OCI-LY3 (cell line): ENCODE measurements at regions not wholly inside any gene's neighbourhood (a gene's known extent, or its start where the extent isn't known, plus 50 kb on each side); places are given as distances from the start of the nearest gene placed in this dataset.

Experiments used
- H2AFZ ChIP-seq: fragments of 200-600, 300-600 bp; shearing (Covaris generic); 2 replicates; pipeline ENCODE4 v1.6.0; 2014; ENCODE audit warnings: antibody characterized with exemption, low read depth, low read length
- H3K27ac ChIP-seq: fragments of 200-600, 300-600 bp; sonication (generic); 2 replicates; pipeline ENCODE4 v1.5.1; 2014; ENCODE audit warnings: mild to moderate bottlenecking, low read length, moderate library complexity, mixed read lengths
- H3K27me3 ChIP-seq: fragments of 200-600, 300-600 bp; sonication (generic); 2 replicates; pipeline ENCODE4 v1.6.1; 2014; ENCODE audit warnings: low read depth, low read length, mixed read lengths
- H3K36me3 ChIP-seq: fragments of 200-600, 300-600 bp; sonication (generic); replicated peaks from 2 replicates; pipeline ENCODE3; 2014; ENCODE audit warnings: low read depth, low read length, mixed read lengths
- H3K4me1 ChIP-seq: fragments of 300-600, 200-600 bp; sonication (generic); 2 replicates; pipeline ENCODE4 v1.6.1; 2014; ENCODE audit warnings: low read length, mixed read lengths
- H3K4me2 ChIP-seq: fragments of 200-600, 300-600 bp; sonication (generic); 2 replicates; pipeline ENCODE4 v1.6.1; 2014; ENCODE audit warnings: low read length, mixed read lengths
- H3K4me3 ChIP-seq: fragments of 300-600, 200-600 bp; sonication (generic); 2 replicates; pipeline ENCODE4 v1.5.1; 2014; ENCODE audit warnings: antibody characterized with exemption, mild to moderate bottlenecking, low read length, moderate library complexity
- H3K79me2 ChIP-seq: fragments of 300-600, 200-600 bp; shearing (Covaris generic); 2 replicates; pipeline ENCODE4 v1.6.1; 2014; ENCODE audit warnings: mild to moderate bottlenecking, low read length, mixed read lengths
- H3K9ac ChIP-seq: fragments of 300-600, 200-600 bp; shearing (Covaris generic); 2 replicates; pipeline ENCODE4 v1.6.0; 2014; ENCODE audit warnings: mild to moderate bottlenecking, low read length, moderate library complexity
- H3K9me3 ChIP-seq: fragments of 200-600, 300-600 bp; shearing (Covaris generic); 2 replicates; pipeline ENCODE4 v1.6.1; 2014; ENCODE audit warnings: low read length, mixed read lengths; ENCODE audit not compliant: insufficient read depth
- H4K20me1 ChIP-seq: fragments of 200-600, 300-600 bp; sonication (generic); 2 replicates; pipeline ENCODE4 v1.6.1; 2016; ENCODE audit warnings: low read length, mixed read lengths; ENCODE audit not compliant: insufficient read depth
- EZH2phosphoT487 ChIP-seq: fragments of 200-600 bp; shearing (Covaris generic); IDR thresholded peaks from 2 replicates; pipeline ENCODE4 v1.6.1; 2018; ENCODE audit warnings: antibody characterized with exemption, mixed run types, low read depth
- TF ChIP-seq, protein P1 (sequence below): fragments of 200-600, 300-600 bp; sonication (generic); IDR thresholded peaks from 2 replicates; pipeline ENCODE4 v1.5.1; 2014; ENCODE audit warnings: antibody characterized with exemption, low read length, low read depth

GRCh38 chr22:49212466-49212865 lies 615.2 kb downstream of the BRD1 start:
- TF ChIP-seq EZH2phosphoT487: no peak
- TF ChIP-seq, protein P1, sequence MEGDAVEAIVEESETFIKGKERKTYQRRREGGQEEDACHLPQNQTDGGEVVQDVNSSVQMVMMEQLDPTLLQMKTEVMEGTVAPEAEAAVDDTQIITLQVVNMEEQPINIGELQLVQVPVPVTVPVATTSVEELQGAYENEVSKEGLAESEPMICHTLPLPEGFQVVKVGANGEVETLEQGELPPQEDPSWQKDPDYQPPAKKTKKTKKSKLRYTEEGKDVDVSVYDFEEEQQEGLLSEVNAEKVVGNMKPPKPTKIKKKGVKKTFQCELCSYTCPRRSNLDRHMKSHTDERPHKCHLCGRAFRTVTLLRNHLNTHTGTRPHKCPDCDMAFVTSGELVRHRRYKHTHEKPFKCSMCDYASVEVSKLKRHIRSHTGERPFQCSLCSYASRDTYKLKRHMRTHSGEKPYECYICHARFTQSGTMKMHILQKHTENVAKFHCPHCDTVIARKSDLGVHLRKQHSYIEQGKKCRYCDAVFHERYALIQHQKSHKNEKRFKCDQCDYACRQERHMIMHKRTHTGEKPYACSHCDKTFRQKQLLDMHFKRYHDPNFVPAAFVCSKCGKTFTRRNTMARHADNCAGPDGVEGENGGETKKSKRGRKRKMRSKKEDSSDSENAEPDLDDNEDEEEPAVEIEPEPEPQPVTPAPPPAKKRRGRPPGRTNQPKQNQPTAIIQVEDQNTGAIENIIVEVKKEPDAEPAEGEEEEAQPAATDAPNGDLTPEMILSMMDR: no peak
- H4K20me1 ChIP-seq: no peaks in the 10 kb centered on the region
- H3K4me1 ChIP-seq: no peaks in the 10 kb centered on the region
- H3K9me3 ChIP-seq: no peaks in the 10 kb centered on the region
- H2AFZ ChIP-seq: no peak overlapping the region
- no peak overlapping the region for H3K4me2 ChIP-seq
- H3K79me2 ChIP-seq: no peaks in the 10 kb centered on the region
- no peak overlapping the region for H3K4me3 ChIP-seq
- H3K27ac ChIP-seq: no peak overlapping the region
- no peak overlapping the region for H3K9ac ChIP-seq
- no peaks in the 10 kb centered on the region for H3K36me3 ChIP-seq
- no peaks in the 10 kb centered on the region for H3K27me3 ChIP-seq

GRCh38 chr22:49212002-49212401 lies 615.7 kb downstream of the BRD1 start:
- no peak overlapping the region for H3K4me3 ChIP-seq
- H3K4me2 ChIP-seq: no peak overlapping the region
- no peaks in the 10 kb centered on the region for H3K9me3 ChIP-seq
- H4K20me1 ChIP-seq: no peaks in the 10 kb centered on the region
- no peaks in the 10 kb centered on the region for H3K27me3 ChIP-seq
- no peak overlapping the region for H3K27ac ChIP-seq
- H3K36me3 ChIP-seq: no peaks in the 10 kb centered on the region
- no peak for TF ChIP-seq EZH2phosphoT487
- TF ChIP-seq, protein P1: no peak
- no peaks in the 10 kb centered on the region for H3K79me2 ChIP-seq
- H3K9ac ChIP-seq: no peak overlapping the region
- H3K4me1 ChIP-seq: no peaks in the 10 kb centered on the region
- no peak overlapping the region for H2AFZ ChIP-seq

GRCh38 chr22:49211176-49211575 lies 616.5 kb downstream of the BRD1 start:
- no peak overlapping the region for H3K9ac ChIP-seq
- no peaks in the 10 kb centered on the region for H3K79me2 ChIP-seq
- no peak overlapping the region for H3K27ac ChIP-seq
- TF ChIP-seq, protein P1: no peak
- no peak for TF ChIP-seq EZH2phosphoT487
- no peak overlapping the region for H2AFZ ChIP-seq
- H3K36me3 ChIP-seq: no peaks in the 10 kb centered on the region
- H3K4me1 ChIP-seq: no peaks in the 10 kb centered on the region
- no peaks in the 10 kb centered on the region for H3K27me3 ChIP-seq
- H4K20me1 ChIP-seq: no peaks in the 10 kb centered on the region
- no peak overlapping the region for H3K4me3 ChIP-seq
- H3K9me3 ChIP-seq: no peaks in the 10 kb centered on the region
- H3K4me2 ChIP-seq: no peak overlapping the region

- H3K9ac ChIP-seq: no peak overlapping the region
- H2AFZ ChIP-seq: no peak overlapping the region
- H3K4me2 ChIP-seq: no peak overlapping the region
- H3K27ac ChIP-seq: no peak overlapping the region
- no peaks in the 10 kb centered on the region for H3K36me3 ChIP-seq
- H3K9me3 ChIP-seq: no peaks in the 10 kb centered on the region
- H3K79me2 ChIP-seq: no peaks in the 10 kb centered on the region
- no peaks in the 10 kb centered on the region for H3K27me3 ChIP-seq
- no peak for TF ChIP-seq EZH2phosphoT487
- TF ChIP-seq, protein P1: no peak
- no peaks in the 10 kb centered on the region for H4K20me1 ChIP-seq
- no peaks in the 10 kb centered on the region for H3K4me1 ChIP-seq
- H3K4me3 ChIP-seq: no peak overlapping the region
These were observed 617.1 kb downstream of the BRD1 start for GRCh38 chr22:49210606-49211005.
